Activated effector memory CD4-positive, alpha-beta T cell treated with Interleukin-2 at 50 U/mL for 16 hours (primary cell): ENCODE measurements at regions not wholly inside any gene's neighbourhood (a gene's known extent, or its start where the extent isn't known, plus 50 kb on each side); places are given as distances from the start of the nearest gene placed in this dataset.
"Not testable (repeated sequence)": the region's sequence is repeated elsewhere in the genome, so short reads cannot be mapped to it uniquely, and the experiment has no call there.

Experiments used
- DNase-seq: peaks from one replicate; pipeline ENCODE4 v3.0.0-alpha.2; 2020

DNA sequence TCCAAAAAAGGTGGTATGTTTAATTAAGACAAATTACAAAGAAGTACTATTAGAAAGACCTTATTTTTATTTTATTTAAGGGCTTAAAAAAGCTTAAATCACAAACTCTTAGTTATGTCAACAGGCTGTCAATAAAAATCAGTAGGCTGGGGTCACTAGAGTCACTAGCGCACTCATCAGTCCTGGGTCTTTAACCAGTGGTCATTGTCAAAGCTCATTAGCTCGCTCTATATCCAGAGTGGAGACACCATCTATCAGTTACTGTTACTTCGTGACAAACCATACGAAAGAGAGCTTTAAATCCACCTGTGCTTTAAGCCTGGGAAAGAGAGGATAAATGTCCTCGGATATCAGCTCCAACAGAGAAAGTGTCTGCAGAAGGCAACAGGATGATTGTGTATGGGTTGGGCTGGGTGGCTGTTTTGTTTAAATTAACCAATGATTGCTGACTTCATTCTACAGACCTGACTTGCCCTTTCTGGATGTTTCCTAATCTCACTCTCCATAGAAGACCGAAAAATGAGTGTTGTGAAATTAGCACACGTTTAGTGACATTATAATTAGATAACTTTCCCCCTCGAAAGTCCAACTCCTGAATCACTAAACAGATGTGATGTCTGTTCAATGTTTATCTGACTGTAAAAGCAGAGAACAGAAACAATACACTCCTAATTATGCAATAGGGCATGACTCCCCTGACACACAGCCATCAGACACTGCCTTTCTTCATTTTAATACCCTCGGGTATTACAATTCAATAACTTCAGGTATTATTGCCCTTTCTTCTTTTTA lies 123.6 kb upstream of the TNPO1 start:
- no peak for DNase-seq

DNA sequence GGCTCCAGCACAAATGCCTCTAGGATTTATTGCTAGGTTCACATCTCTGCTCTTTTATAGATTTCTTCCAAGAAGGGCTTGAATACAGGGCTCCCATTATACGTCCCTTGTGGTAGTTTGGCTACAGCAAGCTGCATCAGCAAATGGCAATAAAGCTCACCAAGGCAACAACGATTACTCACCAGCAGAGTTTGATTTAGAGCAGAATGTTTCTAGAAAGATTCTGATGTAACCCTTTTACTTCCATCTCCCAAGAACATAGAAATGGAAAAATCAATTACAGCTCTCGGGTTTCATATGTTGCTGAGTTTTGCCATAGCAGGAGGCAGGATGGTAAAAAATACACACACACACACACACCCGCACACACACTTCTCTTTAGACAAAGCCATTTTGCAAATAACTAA lies 124.2 kb upstream of the TNPO1 start:
- DNase-seq, result no peak

DNA sequence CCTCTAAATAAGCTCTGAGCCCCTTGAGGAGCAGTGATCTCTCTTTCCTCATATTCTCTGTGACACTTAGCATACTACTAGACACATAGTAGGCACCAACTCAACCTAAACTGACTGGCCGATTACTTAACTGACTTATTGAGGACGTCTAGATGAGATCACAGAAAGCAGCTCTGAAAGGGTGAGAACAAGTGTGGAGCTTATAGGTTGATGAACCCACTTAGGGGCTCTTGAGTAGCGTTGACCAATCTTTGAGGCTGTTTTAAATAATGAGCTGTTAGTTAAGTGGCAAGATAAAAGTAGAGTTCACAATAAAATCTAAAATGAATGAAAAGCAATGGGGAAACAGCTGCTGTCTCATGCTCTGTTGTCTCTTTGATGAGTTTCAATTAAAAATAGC lies 124.7 kb upstream of the TNPO1 start:
- no peak for DNase-seq

DNA sequence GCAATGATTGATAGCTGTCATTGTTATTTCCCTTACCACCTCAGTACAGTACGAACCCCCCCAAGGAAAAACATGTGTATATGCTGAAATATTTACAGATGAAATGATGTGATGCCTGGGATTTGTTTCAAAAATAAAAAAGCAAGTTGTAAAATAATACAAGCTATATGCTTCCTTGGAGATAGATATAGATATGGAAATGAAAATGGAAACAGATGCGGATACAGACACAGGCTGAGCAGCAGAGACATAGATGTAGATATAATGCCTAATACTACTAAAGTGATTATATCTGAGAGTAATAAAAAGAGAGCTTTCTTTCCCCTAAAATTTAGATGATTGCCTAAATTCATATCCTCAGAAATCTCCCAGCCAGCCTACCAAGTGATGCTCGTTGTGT lies 127.5 kb upstream of the TNPO1 start:
- DNase-seq, result no peak

DNA sequence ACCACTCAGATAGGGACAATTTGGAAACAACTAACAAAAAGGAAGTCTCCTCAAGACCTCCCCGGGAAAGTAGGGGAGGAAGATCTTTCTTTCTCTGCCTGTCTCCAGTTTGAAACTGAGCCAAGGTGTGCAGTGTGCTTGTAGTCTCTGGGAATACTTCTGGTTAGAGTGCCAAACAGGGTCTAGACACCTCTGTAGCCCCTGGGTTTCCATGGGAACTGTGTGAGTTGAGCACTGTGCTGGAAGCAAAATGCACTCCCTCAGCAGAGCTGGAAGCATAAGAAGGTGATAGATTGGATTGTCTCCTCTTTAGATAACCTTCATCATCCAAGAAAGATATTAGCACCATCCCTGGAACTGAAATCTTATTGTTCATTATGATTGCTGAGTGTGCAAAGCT lies 129.2 kb upstream of the TNPO1 start:
- DNase-seq, result no peak

DNA sequence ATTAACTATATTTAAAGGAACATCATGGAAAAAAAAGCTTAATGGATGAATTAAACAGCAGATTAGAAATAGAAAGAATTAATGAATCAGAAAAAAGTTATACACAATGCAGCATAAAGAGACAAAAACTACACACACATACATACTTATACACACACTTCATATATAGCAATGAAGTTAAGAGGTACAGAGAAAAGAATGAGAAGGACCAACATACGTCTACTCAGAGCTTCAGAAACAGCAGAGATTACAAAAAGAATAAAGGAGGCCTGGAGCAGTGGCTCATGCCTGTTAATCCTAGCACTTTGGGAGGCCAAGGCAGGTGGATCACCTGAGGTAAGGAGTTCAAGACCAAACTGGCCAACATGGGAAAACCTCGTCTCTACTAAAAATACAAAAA lies 133.9 kb upstream of the TNPO1 start:
- DNase-seq, result no peak

DNA sequence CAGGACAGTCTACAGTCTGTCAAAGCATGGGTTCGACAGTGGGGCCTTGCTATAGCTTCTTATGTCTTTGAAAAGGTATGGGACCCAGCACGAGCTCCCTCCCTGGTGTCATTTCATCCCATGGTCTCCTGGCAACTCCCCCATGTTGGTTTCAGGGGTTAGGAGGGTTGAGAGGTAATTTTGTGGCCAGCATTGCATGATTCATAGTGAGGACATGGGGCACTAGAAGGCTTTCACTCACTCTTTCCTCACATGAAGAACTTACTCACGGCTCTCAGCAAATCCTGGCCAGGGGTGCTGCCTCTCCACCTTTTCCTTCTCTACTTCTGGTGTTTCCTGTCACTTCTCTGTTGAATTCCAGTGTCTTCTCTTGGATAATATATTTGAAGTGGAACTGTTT lies 134.7 kb upstream of the TNPO1 start:
- no peak for DNase-seq

DNA sequence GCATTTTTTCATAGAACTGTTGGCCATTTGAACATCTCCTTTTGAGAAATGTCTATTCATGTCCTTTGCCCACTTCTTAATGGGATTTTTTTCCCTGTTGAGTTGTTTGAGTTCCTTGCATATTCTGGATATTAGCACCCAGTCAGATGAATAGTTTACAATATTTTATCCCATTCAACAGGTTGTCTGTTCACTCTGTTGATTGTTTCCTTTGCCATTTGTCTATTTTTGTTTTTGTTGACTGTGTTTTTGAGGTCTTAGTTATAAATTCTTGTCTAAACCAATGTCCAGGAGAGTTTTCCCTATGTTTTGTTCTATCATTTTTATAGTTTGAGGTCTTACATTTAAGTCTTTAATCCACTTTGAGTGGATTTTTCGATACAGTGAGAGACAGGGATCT lies 139.0 kb upstream of the TNPO1 start:
- DNase-seq, result no peak

DNA sequence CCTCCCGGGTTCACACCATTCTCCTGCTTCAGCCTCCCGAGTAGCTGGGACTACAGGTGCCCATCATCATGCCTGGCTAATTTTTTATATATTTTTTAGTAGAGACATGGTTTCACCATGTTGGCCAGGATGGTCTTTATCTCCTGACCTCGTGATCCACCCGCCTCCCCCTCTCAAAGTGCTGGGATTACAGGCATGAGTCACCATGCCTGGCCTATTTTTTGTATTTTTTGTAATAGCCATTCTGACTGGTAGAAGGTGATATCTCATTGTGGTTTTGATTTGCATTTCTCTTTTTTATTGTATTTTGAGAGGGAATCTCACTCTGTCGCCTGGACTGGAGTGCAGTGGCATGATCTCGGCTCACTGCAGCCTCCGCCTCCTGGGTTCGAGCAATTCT lies 139.6 kb upstream of the TNPO1 start:
- not testable (repeated sequence) for DNase-seq

DNA sequence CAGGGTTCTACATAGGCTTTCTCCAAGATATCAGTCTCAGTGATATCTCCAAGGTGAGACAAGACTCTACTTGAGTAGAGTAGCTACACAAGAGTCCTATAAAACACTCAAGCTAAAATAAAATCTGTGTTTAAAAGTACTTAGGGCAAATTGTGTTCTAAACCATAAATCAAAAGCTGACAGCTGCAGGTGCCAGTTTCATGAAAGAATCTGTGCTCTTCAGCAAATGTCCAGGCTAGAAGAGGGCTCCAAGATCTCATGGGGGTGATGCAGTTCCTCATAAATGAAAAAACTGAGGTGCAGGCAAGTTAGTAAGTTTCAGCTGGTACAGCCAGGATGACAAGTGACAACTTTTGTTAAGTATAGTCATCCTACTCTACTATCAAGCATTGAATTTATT lies 142.8 kb upstream of the TNPO1 start:
- no peak for DNase-seq

DNA sequence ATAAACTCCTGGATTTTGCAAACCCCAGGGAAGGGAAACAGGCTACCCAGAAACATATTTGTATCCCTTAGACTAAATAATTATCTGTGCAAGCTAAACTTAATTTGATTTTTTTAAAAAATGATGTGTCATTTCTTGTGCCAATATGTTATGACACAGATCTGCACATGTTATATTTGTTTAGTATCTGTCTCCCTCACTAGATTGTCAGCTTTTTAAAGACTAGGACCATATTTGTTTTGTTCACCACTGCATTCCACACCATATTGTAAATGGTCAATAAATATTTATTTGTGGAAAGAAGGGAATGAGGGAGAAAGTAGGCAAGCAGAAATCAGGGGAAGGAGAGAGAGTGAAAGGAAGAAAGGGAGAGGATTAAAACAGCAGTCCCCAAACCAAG lies 143.3 kb upstream of the TNPO1 start:
- no peak for DNase-seq

DNA sequence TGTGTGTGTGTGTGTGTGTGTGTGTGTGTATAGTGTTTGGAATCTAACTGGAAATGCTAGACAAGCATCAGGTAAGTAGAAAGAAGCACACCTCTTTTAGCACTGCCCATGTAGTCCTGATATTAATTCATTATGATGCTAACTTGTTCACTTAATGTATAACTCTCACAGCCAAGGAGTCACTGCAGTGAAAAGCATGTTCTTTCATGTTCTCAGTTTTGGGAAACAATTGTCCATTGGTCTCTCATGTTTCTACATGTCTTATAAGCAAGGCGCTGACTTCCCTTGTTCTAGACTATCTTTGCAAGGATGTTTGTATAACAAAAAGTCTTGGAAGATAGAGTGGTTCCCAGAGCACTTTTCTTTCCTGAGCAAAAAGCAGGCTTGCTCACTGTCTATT lies 148.8 kb upstream of the TNPO1 start:
- DNase-seq, result no peak

DNA sequence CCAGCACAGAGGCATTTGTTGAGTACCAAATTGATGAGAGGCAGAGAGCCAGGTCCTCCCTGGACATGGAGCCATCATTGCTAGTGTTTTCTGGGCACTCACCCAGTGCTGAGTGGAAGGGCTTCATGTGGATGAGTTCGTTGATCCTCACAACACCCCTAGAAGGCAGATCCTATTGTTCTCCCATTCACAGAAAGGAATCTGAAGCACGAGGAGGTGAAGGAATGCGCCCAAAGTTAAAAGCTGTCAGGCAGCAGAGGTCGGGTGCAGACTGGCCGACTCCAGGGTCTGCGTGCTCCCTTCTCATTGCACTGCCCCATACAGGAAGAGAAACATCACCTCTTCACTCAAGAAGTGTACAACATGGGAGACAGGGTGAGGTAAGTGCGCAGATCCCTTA lies 153.5 kb upstream of the TNPO1 start:
- no peak for DNase-seq

DNA sequence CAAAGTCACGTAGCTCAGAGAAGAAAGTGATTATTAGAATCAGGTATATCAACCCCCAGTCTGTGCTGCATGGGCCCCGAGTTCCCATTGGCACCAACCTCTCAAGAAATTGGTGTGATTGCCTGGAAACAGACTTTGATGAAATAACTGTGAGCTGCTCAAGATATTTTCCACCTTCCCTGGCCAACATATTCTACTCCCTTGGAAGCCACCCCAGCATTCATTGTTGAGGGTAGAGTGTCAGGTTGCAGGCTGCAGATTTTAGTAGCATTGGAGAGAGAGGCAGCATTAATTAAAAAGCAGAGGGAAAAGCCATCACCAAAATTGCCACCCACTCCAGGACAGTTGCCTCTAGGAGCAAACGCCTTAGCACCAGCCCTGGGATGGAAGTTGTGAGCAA lies 154.2 kb upstream of the TNPO1 start:
- no peak for DNase-seq

DNA sequence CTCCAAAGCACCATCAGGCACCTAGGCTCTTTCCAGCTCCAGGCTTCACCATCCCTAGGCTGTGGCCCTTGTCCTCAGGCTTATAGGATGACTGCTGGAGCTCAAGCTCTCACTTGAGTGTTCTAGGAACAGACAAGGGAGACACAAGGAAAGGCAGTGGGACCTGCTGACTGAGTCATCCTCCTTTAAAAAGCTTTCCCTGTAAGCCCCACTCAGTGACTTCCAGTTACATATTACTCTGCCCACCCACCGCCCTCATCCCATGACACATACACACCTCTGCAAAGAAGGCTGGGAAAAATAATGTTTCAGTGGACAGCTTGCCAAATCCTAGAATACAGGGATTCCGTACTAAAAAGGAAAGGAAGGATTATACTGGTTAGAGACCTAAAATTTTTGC lies 154.2 kb upstream of the ZNF366 start:
- no peak for DNase-seq

DNA sequence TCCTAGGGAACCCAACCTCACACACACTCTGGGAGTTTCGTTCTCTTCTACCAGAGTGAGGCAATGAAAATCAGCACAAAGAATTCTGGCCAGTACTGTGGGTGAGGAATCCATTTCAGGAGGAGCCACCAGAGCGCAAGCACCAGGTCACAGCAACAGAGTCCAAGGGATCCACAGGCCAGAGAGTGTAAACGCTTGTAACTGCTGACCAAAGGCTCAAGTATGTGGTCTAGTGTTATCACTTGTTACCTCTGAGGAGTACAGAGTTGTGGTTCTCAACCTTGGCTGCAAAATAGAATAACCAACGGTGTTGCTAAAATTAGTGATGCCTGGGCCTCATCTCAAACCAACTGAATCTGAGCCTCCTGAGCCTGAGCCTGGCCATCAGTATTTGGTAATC lies 152.5 kb upstream of the ZNF366 start:
- DNase-seq, result no peak

DNA sequence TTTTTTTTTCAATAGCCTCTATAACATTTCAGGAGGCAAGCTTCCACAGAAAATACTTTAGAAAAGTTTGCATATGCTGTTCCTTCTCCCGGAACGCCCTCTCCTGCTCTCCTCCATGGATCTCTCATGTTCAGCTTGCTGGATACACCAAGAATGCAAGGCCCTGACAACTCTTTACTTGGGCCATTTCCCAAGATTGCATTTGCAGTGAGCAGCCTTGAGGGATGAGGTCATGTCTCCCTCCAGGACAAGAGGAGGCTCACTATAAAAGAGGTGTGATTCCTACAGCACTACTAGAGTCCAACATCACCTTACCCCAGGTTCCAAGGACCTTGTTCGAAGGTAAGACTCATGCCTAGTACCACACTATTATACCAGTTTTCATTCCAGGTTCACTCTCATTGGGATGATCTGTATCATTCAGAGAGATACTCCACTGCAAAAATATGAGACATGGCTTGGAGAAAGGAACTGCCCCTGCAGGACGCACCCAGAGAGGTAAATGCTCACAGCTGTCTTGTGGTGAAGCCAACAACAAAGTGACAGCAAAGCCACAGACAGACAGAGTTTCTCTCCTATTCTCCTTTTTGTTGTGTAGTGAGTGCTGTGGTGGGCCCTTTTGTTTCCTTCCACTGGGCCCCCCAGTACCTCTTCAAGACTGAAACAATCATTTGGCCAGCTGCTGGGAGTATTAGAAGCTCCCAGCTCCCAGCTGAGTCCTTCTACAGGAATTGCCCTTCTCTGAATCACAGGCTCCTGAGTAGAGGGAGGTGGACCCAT lies 151.7 kb upstream of the ZNF366 start:
- DNase-seq, result no peak

DNA sequence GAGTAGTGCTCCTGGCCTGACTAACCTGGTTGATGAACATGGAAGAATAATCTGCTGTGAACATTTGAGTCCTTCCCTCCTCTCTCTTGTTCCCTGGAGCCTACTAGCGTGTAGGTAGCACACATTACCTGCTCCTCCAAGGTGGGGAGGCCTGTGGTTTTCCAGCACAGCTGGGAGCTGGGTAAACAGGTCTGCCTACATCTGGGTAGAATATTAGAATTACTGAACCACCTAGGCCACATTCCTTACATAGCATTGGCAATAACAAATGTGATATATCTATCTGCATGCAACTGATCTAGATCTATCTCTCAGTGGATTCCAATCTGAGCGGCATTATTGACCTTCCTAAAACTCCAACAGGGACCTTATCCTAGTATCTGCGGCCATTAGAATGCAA lies 151.0 kb upstream of the ZNF366 start:
- no peak for DNase-seq

DNA sequence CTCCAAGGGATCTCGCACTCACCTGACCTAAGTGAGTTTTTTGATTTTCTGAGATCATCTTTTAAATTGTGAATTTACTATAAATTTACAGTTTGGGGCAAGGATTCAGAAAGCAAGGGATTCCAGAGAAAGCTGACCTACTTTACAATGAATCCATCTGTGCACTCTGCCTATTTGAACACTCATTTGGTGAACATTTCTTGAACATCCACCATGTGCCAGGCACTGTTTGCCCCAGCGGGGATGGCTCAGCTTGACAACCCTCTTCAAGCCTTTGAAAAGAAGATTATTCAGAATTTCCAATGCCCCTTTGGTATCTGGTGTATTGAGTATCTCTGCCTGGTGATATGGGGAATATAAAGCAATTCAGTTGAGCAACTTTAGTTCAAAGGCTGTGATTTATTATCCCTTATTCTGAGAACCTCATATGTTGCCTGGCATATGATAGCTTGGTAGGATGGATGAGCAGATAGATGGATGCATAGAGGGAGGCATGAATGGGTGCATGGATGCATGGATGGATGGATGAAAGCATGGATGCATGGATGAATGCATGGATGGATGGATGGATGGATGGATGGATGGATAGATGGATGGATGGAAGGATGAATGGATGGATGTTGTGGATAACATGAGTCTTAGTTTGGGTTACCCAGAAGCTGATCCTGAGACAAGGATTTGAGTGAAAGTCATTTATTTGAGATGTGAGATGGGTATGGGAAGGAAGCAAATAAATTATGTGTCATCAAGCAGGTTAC lies 149.7 kb upstream of the ZNF366 start:
- no peak for DNase-seq

DNA sequence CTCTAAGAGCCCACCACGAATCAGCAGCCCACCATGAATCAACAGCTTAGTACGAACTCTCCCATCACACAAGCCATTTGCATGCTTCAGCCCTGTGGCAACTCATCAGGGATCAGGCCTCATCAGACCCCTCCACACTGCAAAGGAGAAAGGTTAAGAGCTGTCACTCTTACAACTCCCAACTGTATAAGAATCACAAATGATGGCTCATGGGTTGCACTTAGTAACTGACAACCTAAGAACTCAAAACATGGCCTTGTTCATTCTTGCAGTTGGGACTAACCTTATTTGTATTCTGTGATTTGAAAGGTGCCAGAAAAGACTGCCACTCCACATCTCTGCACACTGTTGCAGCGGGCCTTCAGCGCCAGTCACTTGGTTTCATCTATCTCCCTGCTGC lies 149.1 kb upstream of the ZNF366 start:
- DNase-seq, result no peak

DNA sequence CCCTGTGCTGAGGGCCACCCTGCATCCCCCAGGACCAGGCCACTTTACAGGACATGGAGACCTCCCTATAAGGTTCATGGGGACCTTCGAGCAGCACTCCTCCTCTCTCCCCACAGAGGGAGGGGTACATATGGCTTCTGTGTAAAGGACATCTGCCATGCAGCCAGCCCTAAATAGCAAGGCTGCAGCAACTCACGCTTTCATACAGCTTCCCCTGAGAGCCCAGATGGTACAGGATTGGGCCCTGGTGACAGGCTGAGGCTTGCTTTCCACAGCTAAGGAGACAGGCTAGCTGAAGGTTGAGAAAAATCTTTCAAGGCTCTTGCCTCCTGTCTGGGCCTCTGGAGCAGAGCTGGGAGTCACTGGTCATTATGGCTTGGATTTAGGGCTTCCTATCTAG lies 147.0 kb upstream of the ZNF366 start:
- DNase-seq, result no peak

DNA sequence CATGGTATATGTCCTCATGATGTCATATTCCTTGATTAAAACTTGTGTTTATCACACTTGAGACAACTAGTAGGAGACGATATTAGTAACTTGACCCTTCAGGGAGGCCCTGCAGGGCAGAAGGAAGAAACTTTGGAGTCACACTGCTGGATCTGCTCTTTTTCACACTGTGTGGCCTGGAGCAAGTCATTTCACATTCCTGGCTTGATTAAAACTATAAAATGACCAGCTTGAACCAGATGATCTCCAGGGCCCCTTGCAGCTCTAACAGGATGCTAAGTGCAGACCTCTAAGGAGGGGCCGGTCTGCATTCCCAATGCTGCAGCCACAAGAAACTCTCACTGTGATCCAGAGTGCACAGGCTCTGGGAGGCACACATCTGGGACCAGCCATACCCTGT lies 146.4 kb upstream of the ZNF366 start:
- no peak for DNase-seq

DNA sequence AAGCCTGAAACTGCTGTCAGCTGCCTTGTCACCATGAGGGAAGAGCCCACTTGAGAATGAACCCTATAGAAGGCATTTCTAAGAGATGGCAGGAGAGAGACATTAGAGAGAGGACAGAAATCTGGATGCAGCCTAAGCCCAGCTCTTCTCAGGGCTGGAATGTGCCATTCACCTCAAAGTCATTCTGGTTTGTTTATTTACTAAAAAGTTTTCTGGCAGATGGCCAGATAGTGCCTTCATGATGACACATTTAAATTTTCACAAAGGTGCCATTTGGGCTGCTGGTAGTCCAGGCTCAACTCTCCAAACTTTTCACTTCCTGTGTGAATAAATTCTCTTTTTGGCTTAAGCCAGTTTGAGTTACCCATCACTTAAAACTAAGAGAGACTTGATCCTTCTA lies 144.6 kb upstream of the ZNF366 start:
- DNase-seq, result no peak

DNA sequence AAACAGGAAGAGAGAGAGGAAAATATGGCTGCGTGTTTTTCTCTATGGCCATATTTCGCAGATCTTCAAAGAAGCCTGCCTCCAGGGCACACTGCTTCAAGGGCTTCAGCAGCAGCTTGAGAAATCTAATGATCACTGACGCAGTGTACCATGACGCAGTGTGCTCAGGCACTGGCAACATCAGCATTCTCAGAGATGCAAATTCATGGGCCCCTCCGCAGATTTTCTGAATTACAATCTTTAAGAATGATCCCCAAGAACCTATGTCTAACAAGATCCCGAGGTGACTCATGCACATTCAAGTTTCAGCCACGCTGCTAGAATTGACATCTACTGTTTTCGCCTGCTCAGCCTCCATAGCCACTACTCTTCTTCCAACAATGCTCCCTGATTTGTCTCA lies 143.9 kb upstream of the ZNF366 start:
- no peak for DNase-seq
